NCI-H187 (cell line): ENCODE measurements at regions not wholly inside any gene's neighbourhood (a gene's known extent, or its start where the extent isn't known, plus 50 kb on each side); places are given as distances from the start of the nearest gene placed in this dataset.
"Not testable (repeated sequence)": the region's sequence is repeated elsewhere in the genome, so short reads cannot be mapped to it uniquely, and the experiment has no call there.

ENCODE experiments used
- DNase-seq, 2 experiments: peaks; one replicate each; lab custom pipeline; 2025; lab: John Stamatoyannopoulos, UW

- not testable (repeated sequence) for DNase-seq
Measured at GRCh38 chr19:21668072-21668773, 99.2 kb downstream of the ZNF100 start.

GRCh38 chr19:21655540-21656126 is 111.7 kb downstream of the ZNF100 start:
- no peak for DNase-seq

- not testable (repeated sequence) for DNase-seq
Measured at GRCh38 chr19:21651478-21651877, 115.9 kb downstream of the ZNF100 start.

GRCh38 chr19:21638776-21639175 is 128.6 kb downstream of the ZNF100 start:
- DNase-seq: no peak

GRCh38 chr19:21626924-21627697 is 121.7 kb downstream of the ZNF429 start:
- no peak for DNase-seq

GRCh38 chr19:21626091-21626490 is 120.7 kb downstream of the ZNF429 start:
- no peak for DNase-seq

- no peak for DNase-seq
Measured at GRCh38 chr19:21622920-21623319, 117.5 kb downstream of the ZNF429 start.

GRCh38 chr19:21621671-21622070 is 116.3 kb downstream of the ZNF429 start:
- DNase-seq: no peak

GRCh38 chr19:21617740-21618339 is 112.4 kb downstream of the ZNF429 start:
- DNase-seq: no peak

- DNase-seq: not testable (repeated sequence)
Measured at GRCh38 chr19:21614776-21615175, 109.4 kb downstream of the ZNF429 start.

GRCh38 chr19:21613201-21613600 is 107.8 kb downstream of the ZNF429 start:
- DNase-seq: not testable (repeated sequence)

- no peak for DNase-seq
Measured at GRCh38 chr19:21612403-21612872, 107.0 kb downstream of the ZNF429 start.

- no peak for DNase-seq
Measured at GRCh38 chr19:21611659-21612402, 106.4 kb downstream of the ZNF429 start.

- DNase-seq: no peak
Measured at GRCh38 chr19:21610787-21611186, 105.4 kb downstream of the ZNF429 start.

- no peak for DNase-seq
Measured at GRCh38 chr19:21610341-21610740, 104.9 kb downstream of the ZNF429 start.

GRCh38 chr19:21608571-21608970 is 103.2 kb downstream of the ZNF429 start:
- DNase-seq: peak in 1 of 2 experiments; percentile 37

- DNase-seq: no peak
Measured at GRCh38 chr19:21607449-21607848, 102.0 kb downstream of the ZNF429 start.

- DNase-seq: not testable (repeated sequence)
Measured at GRCh38 chr19:21607011-21607410, 101.6 kb downstream of the ZNF429 start.

GRCh38 chr19:21606326-21606725 is 100.9 kb downstream of the ZNF429 start:
- DNase-seq: not testable (repeated sequence)

- DNase-seq: peak; percentile 16 to 17
Measured at GRCh38 chr19:21604951-21605476, 99.6 kb downstream of the ZNF429 start.
